ENCODE measurements at regions not wholly inside any gene's neighbourhood (a gene's known extent, or its start where the extent isn't known, plus 50 kb on each side); places are given as distances from the start of the nearest gene placed in this dataset.

GRCh38 chr20:8971669-8972316, 97.1 kb upstream of the PLCB4 start:
- DNase-seq: no peak
- H3K4me3 ChIP-seq (ENCODE audit: low read length in 3 of 3): no peak overlapping the region
- H3K27me3 ChIP-seq (ENCODE audit: control insufficient read depth, insufficient read depth, low read length): no peaks in the 10 kb centered on the region
- no peak for FAIRE-seq
- no peaks in the 10 kb centered on the region for H3K36me3 ChIP-seq (ENCODE audit: control insufficient read depth in 2 of 3, insufficient read depth in 3 of 3, low read length in 3 of 3)
- intact Hi-C loops (cut with DNase I): no loop called here
- H3K9ac ChIP-seq (ENCODE audit: low read length in 3 of 3): no peak overlapping the region
- no peak for TF ChIP-seq CTCF (IDR thresholded peaks at IDR 0.05; ENCODE audit: borderline replicate concordance, extremely low read depth, insufficient read depth)
- H3K27ac ChIP-seq (ENCODE audit: low read depth in 2 of 2, low read length in 2 of 2): no peak overlapping the region
- no peaks in the 10 kb centered on the region for H3K4me1 ChIP-seq (ENCODE audit: control insufficient read depth in 2 of 3, insufficient read depth in 2 of 3, low read depth in 1 of 3, low read length in 3 of 3)
- H3K9me3 ChIP-seq (ENCODE audit: control insufficient read depth in 2 of 3, insufficient read depth in 1 of 3, low read length in 3 of 3): no peaks in the 10 kb centered on the region

DNA sequence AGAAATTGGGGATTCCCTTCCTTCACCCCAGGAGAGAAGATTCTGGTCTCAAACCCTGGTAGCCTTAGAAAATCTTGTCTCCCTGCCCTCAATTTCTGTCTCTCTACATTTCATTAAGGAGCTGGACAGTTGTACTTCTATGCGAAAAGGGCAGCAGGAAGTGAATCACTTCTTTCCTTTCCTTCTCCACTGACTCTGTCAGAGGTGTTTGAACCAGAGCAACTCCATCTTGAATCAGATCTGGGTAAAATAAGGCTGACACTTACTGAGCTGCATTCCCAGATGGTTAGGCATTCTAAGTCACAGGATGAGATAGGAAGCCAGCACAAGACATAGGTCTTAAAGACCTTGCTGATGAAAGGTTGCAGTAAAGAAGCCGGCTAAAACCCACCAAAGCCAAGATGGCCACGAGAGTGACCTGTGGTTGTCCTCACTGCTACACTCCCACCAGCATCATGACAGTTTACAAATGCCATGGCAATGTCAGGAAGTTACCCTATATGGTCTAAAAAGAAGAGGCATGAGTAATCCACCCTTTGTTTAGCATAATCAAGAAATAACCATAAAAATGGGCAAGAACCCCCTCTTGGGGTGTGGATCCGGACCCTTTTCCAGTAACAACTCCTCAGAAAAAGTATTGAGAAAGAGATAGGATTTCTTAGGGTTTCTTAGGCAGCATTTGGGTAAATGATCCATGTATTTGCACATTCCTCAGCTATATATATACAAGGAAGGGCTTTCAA, 95.8 kb upstream of the PLCB4 start:
- no peak for TF ChIP-seq CTCF (IDR thresholded peaks at IDR 0.05; ENCODE audit: borderline replicate concordance, extremely low read depth, insufficient read depth)
- Histone ChIP-seq H3K36me3 (ENCODE audit: control insufficient read depth in 2 of 3, insufficient read depth in 3 of 3, low read length in 3 of 3) (no peaks in the 10 kb centered on the region), H3K4me1 (ENCODE audit: control insufficient read depth in 2 of 3, insufficient read depth in 2 of 3, low read depth in 1 of 3, low read length in 3 of 3) (no peaks in the 10 kb centered on the region), H3K9me3 (ENCODE audit: control insufficient read depth in 2 of 3, insufficient read depth in 1 of 3, low read length in 3 of 3) (no peaks in the 10 kb centered on the region), H3K27me3 (ENCODE audit: control insufficient read depth, insufficient read depth, low read length) (no peaks in the 10 kb centered on the region), H3K4me3 (ENCODE audit: low read length in 3 of 3) (no peak overlapping the region), H3K9ac (ENCODE audit: low read length in 3 of 3) (no peak overlapping the region), H3K27ac (ENCODE audit: low read depth in 2 of 2, low read length in 2 of 2) (no peak overlapping the region)
- no peak for DNase-seq
- FAIRE-seq: no peak
- intact Hi-C loops (cut with DNase I): no loop called here

DNA sequence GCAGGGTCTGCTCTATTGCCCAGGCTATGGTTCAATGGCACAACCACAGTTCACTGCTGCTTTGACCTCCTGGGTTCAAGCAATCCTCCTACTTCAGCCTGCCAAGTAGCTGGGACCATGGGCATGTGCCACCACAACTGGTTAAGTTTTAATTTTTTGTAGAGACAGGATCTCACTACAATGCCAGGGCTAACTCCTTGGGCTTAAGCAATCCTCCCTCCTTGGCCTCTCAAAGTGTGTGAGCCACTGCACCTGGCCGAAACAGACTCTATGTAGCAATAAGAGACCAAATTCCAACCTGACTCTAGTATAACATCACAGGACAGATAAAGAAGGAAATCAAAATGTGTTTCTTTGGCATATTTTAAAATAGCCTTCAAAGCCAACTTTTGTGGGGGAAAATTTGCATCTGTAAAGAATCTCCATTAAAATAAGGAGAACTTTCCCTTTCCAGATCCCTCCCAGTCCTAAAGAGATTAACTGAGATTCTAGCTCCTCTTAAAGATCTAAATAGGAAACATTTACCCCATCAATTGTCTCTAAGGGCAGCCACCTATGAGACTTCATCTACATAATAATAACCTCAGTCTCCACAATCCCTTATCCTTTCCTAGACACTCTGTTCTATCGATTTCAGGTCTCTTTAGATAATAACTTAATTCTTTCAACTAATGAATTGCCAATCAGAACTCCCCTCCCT, 94.7 kb upstream of the PLCB4 start:
- no peaks in the 10 kb centered on the region for H3K4me1 ChIP-seq (ENCODE audit: control insufficient read depth in 2 of 3, insufficient read depth in 2 of 3, low read depth in 1 of 3, low read length in 3 of 3)
- no peaks in the 10 kb centered on the region for H3K27me3 ChIP-seq (ENCODE audit: control insufficient read depth, insufficient read depth, low read length)
- no peak for TF ChIP-seq CTCF (IDR thresholded peaks at IDR 0.05; ENCODE audit: borderline replicate concordance, extremely low read depth, insufficient read depth)
- no peaks in the 10 kb centered on the region for H3K9me3 ChIP-seq (ENCODE audit: control insufficient read depth in 2 of 3, insufficient read depth in 1 of 3, low read length in 3 of 3)
- no peak overlapping the region for H3K4me3 ChIP-seq (ENCODE audit: low read length in 3 of 3)
- no peaks in the 10 kb centered on the region for H3K36me3 ChIP-seq (ENCODE audit: control insufficient read depth in 2 of 3, insufficient read depth in 3 of 3, low read length in 3 of 3)
- DNase-seq: no peak
- FAIRE-seq: no peak
- H3K9ac ChIP-seq (ENCODE audit: low read length in 3 of 3): no peak overlapping the region
- intact Hi-C loops (cut with DNase I): no loop called here
- no peak overlapping the region for H3K27ac ChIP-seq (ENCODE audit: low read depth in 2 of 2, low read length in 2 of 2)

Data from kidney (tissue), 13 donors.